ENCODE measurements at regions not wholly inside any gene's neighbourhood (a gene's known extent, or its start where the extent isn't known, plus 50 kb on each side); places are given as distances from the start of the nearest gene placed in this dataset.

GRCh38 chr6:141445928-141446628, 686.6 kb upstream of the GJE1 start:
- ChIA-PET POLR2A (no interaction called here), CTCF (ENCODE audit: low intra/inter-chr PET ratio) (no interaction called here)
- H3K27ac ChIP-seq (ENCODE audit: extremely low read depth, low read depth, low read length), result no peak overlapping the region
- H3K4me2 ChIP-seq (ENCODE audit: insufficient read depth, low read length), result no peak overlapping the region
- FAIRE-seq, result no peak
- no peak overlapping the region for H3K9ac ChIP-seq (ENCODE audit: insufficient read depth in 1 of 2, low read depth in 2 of 2, low read length in 2 of 2)
- H3K4me1 ChIP-seq (replicated peaks in 1 of 2; ENCODE audit: control insufficient read depth in 2 of 2, insufficient read depth in 2 of 2, low read length in 2 of 2), result no peaks in the 10 kb centered on the region
- H2AFZ ChIP-seq (ENCODE audit: low read depth, low read length), result no peak overlapping the region
- no peaks in the 10 kb centered on the region for H3K9me1 ChIP-seq (ENCODE audit: control insufficient read depth, insufficient read depth, low read length)
- no peaks in the 10 kb centered on the region for H3K9me3 ChIP-seq (replicated peaks; ENCODE audit: control insufficient read depth, insufficient read depth, low read depth, low read length)
- no peaks in the 10 kb centered on the region for H3K36me3 ChIP-seq (ENCODE audit: control insufficient read depth, insufficient read depth, low read length)
- no TSS peak for BruUV-seq (replicated peaks)
- ATAC-seq, result no peak
- H3K79me2 ChIP-seq (ENCODE audit: control insufficient read depth, insufficient read depth, low read length), result no peaks in the 10 kb centered on the region
- H3K27me3 ChIP-seq (ENCODE audit: control insufficient read depth in 2 of 2, insufficient read depth in 2 of 2, low read length in 2 of 2), result no peaks in the 10 kb centered on the region
- H3K4me3 ChIP-seq, result no peak overlapping the region
- no peaks in the 10 kb centered on the region for H4K20me1 ChIP-seq (replicated peaks; ENCODE audit: control insufficient read depth, insufficient read depth, low read length)
- intact Hi-C loops (cut with micrococcal nuclease), result no loop called here
- DNase-seq (ENCODE audit: extremely low read depth in 1 of 4, low spot score in 3 of 4), result no peak
- in situ Hi-C loops (cut with MboI), result no loop called here
- TF ChIP-seq CBX5 (IDR thresholded peaks at IDR 0.05; ENCODE audit: borderline replicate concordance, low read depth), result no peak
- no peak for TF ChIP-seq MED1 (CRISPR knock-in tag; IDR thresholded peaks at IDR 0.05; ENCODE audit: borderline replicate concordance)
- TF ChIP-seq ZNF408 (CRISPR knock-in tag; IDR thresholded peaks at IDR 0.05; ENCODE audit: low read depth), result no peak
- WGBS (ENCODE audit: insufficient coverage, low coverage, missing lambda C conversion rate), result 0% methylated on average over 3 of the region's 3 CpGs

GRCh38 chr6:141443668-141444289, 688.9 kb upstream of the GJE1 start:
- Histone ChIP-seq H3K9me3 (replicated peaks; ENCODE audit: control insufficient read depth, insufficient read depth, low read depth, low read length) (no peaks in the 10 kb centered on the region), H3K27me3 (ENCODE audit: control insufficient read depth in 2 of 2, insufficient read depth in 2 of 2, low read length in 2 of 2) (no peaks in the 10 kb centered on the region), H3K36me3 (ENCODE audit: control insufficient read depth, insufficient read depth, low read length) (no peaks in the 10 kb centered on the region), H3K79me2 (ENCODE audit: control insufficient read depth, insufficient read depth, low read length) (no peaks in the 10 kb centered on the region), H2AFZ (ENCODE audit: low read depth, low read length) (no peak overlapping the region), H3K4me2 (ENCODE audit: insufficient read depth, low read length) (no peak overlapping the region), H3K4me3 (no peak overlapping the region), H3K9me1 (ENCODE audit: control insufficient read depth, insufficient read depth, low read length) (no peaks in the 10 kb centered on the region), H3K4me1 (replicated peaks in 1 of 2; ENCODE audit: control insufficient read depth in 2 of 2, insufficient read depth in 2 of 2, low read length in 2 of 2) (no peaks in the 10 kb centered on the region), H4K20me1 (replicated peaks; ENCODE audit: control insufficient read depth, insufficient read depth, low read length) (no peaks in the 10 kb centered on the region), H3K27ac (ENCODE audit: extremely low read depth, low read depth, low read length) (no peak overlapping the region), H3K9ac (ENCODE audit: insufficient read depth in 1 of 2, low read depth in 2 of 2, low read length in 2 of 2) (no peak overlapping the region)
- in situ Hi-C loops (cut with MboI), result no loop called here
- DNase-seq (ENCODE audit: extremely low read depth in 1 of 4, low spot score in 3 of 4) (no peak), FAIRE-seq (no peak), ATAC-seq (no peak)
- WGBS (ENCODE audit: insufficient coverage, low coverage, missing lambda C conversion rate), result 0% methylated on average over 1 of the region's 1 CpG
- ChIA-PET CTCF (ENCODE audit: low intra/inter-chr PET ratio) (no interaction called here), POLR2A (no interaction called here)
- TF ChIP-seq RFX1 (IDR thresholded peaks at IDR 0.05) (peak; percentile 20; the same call in 1 of the 2 replicates), SMARCA5 (IDR thresholded peaks at IDR 0.05) (no peak)
- intact Hi-C loops (cut with micrococcal nuclease), result loop anchor here (5.0 kb wide), 1 partner anchor 1721 kb away; no protein-coding TSS in a partner anchor
- no TSS peak for BruUV-seq (replicated peaks)

Measured in K562 (cell line).